Stomach smooth muscle (tissue), 2 donors: ENCODE measurements at regions not wholly inside any gene's neighbourhood (a gene's known extent, or its start where the extent isn't known, plus 50 kb on each side); places are given as distances from the start of the nearest gene placed in this dataset.

Experiments used
- H3K27ac ChIP-seq: one replicate; pipeline ENCODE4 v1.7.0; 2013; ENCODE audit warnings: mild to moderate bottlenecking, low read length, inconsistent platforms
- H3K27me3 ChIP-seq, 2 donors: one replicate each; pipeline ENCODE4 v1.7.0; 2013; ENCODE audit warnings: low read length in 2 of 2; ENCODE audit not compliant: insufficient read depth in 2 of 2, control insufficient read depth in 1 of 2
- H3K36me3 ChIP-seq, 2 donors: one replicate each; pipeline ENCODE4 v1.7.0; 2013; ENCODE audit warnings: low read length in 2 of 2; ENCODE audit not compliant: control insufficient read depth in 2 of 2, insufficient read depth in 2 of 2
- H3K4me1 ChIP-seq: one replicate; pipeline ENCODE4 v1.7.0; 2013; ENCODE audit warnings: low read length; ENCODE audit not compliant: control insufficient read depth, insufficient read depth
- H3K4me3 ChIP-seq, 2 donors: one replicate each; pipeline ENCODE4 v1.7.0; 2013; ENCODE audit warnings: low read length in 2 of 2
- H3K9ac ChIP-seq, 2 donors: one replicate each; pipeline ENCODE4 v1.7.0; 2013; ENCODE audit warnings: low read length in 2 of 2, mild to moderate bottlenecking in 1 of 2
- H3K9me3 ChIP-seq, 2 donors: one replicate each; pipeline ENCODE4 v1.7.0; 2013; ENCODE audit warnings: low read length in 2 of 2; ENCODE audit not compliant: control insufficient read depth in 2 of 2
- donor health status: healthy.
- donor health status: Pancreatic carcinoma.

DNA sequence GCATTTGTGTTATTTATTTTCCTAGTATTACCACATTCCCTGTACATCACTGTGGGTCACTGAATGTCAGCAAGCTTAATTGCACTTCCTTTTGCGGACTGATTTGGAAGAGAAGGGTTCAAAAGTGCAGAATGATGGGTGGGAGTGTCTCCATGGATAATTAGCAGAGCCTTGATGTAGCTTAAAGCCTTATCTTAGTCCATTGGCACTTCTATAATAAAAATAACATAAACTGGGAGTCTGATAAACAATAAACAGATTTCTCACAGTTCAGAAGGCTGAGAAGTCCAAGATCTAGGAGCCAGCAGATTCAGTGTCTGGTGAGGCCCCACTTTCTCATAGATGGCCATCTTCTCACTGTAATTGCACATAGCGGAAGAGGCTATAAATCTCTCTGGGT is 501.1 kb upstream of the POU3F2 start:
- Histone ChIP-seq H3K27me3 (no peaks in the 10 kb centered on the region), H3K4me1 (no peaks in the 10 kb centered on the region), H3K9me3 (no peaks in the 10 kb centered on the region), H3K9ac (no peak overlapping the region), H3K4me3 (no peak overlapping the region), H3K36me3 (no peaks in the 10 kb centered on the region), H3K27ac (no peak overlapping the region)

- H3K4me3 ChIP-seq, result no peak overlapping the region
- no peak overlapping the region for H3K27ac ChIP-seq
- H3K4me1 ChIP-seq, result no peaks in the 10 kb centered on the region
- no peaks in the 10 kb centered on the region for H3K36me3 ChIP-seq
- H3K9ac ChIP-seq, result no peak overlapping the region
- no peaks in the 10 kb centered on the region for H3K27me3 ChIP-seq
- H3K9me3 ChIP-seq, result no peaks in the 10 kb centered on the region
These were observed 498.8 kb upstream of the POU3F2 start for GRCh38 chr6:98335594-98335993.

DNA sequence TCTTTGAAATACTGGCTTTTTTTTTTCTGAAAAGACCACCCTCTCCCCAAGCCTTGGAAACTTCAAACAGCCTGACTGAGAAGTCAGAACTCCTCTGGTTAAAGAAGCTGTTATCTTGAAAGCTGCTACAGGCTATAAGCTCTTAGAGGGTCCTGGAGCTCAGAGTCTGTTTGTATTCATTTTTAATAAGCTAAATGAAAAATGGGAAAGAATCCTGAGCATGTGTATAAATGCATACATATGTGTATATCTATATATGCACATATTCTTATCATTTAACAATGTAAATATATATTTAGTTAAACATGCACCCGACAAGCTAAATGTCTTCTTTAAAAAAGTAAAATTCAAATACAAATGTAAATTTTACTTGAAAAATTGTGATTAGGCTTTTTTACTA is 494.9 kb upstream of the POU3F2 start:
- H3K9me3 ChIP-seq, result no peaks in the 10 kb centered on the region
- H3K9ac ChIP-seq, result no peak overlapping the region
- H3K4me3 ChIP-seq, result no peak overlapping the region
- no peaks in the 10 kb centered on the region for H3K27me3 ChIP-seq
- H3K27ac ChIP-seq, result no peak overlapping the region
- no peaks in the 10 kb centered on the region for H3K36me3 ChIP-seq
- no peaks in the 10 kb centered on the region for H3K4me1 ChIP-seq

- Histone ChIP-seq H3K27ac (no peak overlapping the region), H3K4me1 (no peaks in the 10 kb centered on the region), H3K27me3 (no peaks in the 10 kb centered on the region)
These were observed 491.4 kb upstream of the POU3F2 start for GRCh38 chr6:98343004-98343403.

DNA sequence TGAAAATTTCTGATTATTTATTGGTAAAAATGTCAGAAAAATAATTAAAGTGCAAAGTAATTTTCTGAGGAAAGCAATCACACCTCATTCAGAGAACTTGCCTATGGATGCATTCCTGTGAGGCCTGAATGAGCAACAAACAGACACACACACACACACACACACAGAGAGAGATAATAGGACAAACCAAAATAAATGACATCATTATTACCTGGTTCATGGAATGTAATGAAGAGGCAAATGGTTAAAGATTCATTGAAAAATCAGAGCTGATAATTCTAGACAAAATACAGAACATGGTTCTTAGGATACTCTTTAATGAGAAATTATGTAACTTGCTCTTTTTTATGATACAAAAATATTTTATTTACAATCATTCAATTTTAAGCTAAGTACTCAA is 490.6 kb upstream of the POU3F2 start:
- no peak overlapping the region for H3K27ac ChIP-seq
- no peaks in the 10 kb centered on the region for H3K36me3 ChIP-seq
- no peak overlapping the region for H3K9ac ChIP-seq
- H3K27me3 ChIP-seq, result no peaks in the 10 kb centered on the region
- no peaks in the 10 kb centered on the region for H3K4me1 ChIP-seq
- no peaks in the 10 kb centered on the region for H3K9me3 ChIP-seq
- no peak overlapping the region for H3K4me3 ChIP-seq

More at GRCh38 chr6:98343004-98343403, 491.4 kb upstream of the POU3F2 start:
- Histone ChIP-seq H3K4me3 (no peak overlapping the region), H3K36me3 (no peaks in the 10 kb centered on the region), H3K9me3 (no peaks in the 10 kb centered on the region), H3K9ac (no peak overlapping the region)

- Histone ChIP-seq H3K9ac (no peak overlapping the region), H3K4me1 (no peaks in the 10 kb centered on the region), H3K4me3 (no peak overlapping the region), H3K27me3 (no peaks in the 10 kb centered on the region), H3K27ac (no peak overlapping the region), H3K36me3 (no peaks in the 10 kb centered on the region), H3K9me3 (no peaks in the 10 kb centered on the region)
These were observed 482.0 kb upstream of the POU3F2 start for GRCh38 chr6:98352348-98352747.

DNA sequence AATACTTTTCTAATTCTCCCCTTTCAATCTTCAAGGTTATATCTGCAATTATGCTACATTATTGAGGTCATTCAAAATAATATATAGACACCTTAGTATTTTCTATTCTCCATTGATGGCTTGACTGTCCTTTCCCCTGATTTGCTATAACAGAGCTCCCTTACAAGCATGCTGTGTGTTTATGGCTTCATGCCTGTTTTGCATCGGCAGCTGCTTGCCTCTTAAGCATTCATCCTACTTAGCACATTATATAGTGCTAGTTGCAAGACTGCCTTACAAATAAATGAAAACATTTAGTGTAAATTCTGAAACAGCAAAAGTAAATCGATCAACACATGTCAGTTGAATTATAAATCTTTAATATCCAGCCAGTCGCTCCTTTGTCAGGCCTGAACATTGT is 476.2 kb upstream of the POU3F2 start:
- Histone ChIP-seq H3K27me3 (no peaks in the 10 kb centered on the region), H3K4me1 (no peaks in the 10 kb centered on the region)

GRCh38 chr6:98366371-98366770 is 468.0 kb upstream of the POU3F2 start:
- Histone ChIP-seq H3K36me3 (no peaks in the 10 kb centered on the region), H3K4me3 (no peak overlapping the region), H3K4me1 (no peaks in the 10 kb centered on the region), H3K27me3 (no peaks in the 10 kb centered on the region), H3K27ac (no peak overlapping the region), H3K9me3 (peaks cover 0 to 1% of the 10 kb centered on the region in 2 donors), H3K9ac (no peak overlapping the region)

More for the DNA sequence above, 476.2 kb upstream of the POU3F2 start:
- Histone ChIP-seq H3K36me3 (no peaks in the 10 kb centered on the region), H3K27ac (no peak overlapping the region), H3K4me3 (no peak overlapping the region), H3K9me3 (no peaks in the 10 kb centered on the region), H3K9ac (no peak overlapping the region)

DNA sequence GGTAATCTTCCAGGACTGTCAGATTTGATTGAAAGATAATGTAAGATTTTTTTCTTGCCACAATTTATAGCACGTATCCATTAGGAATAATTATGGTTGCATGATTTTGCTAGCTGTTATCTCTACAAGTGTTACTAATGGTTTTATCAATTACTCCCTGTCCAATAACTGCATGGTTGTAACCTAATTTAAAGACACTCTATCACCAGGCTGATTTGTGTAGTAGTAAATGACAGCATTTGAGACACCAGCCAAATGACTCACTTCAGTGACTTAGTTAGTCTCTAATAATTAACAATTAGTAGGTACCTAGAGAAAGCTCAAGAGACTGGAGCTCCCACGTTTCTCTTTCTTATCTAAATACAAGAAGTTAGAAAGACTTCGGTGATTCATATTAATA is 453.8 kb upstream of the POU3F2 start:
- H3K36me3 ChIP-seq, result no peaks in the 10 kb centered on the region
- H3K27ac ChIP-seq, result no peak overlapping the region
- H3K9me3 ChIP-seq, result no peaks in the 10 kb centered on the region
- no peak overlapping the region for H3K9ac ChIP-seq
- H3K4me3 ChIP-seq, result no peak overlapping the region
- no peaks in the 10 kb centered on the region for H3K27me3 ChIP-seq
- H3K4me1 ChIP-seq, result no peaks in the 10 kb centered on the region

- Histone ChIP-seq H3K4me3 (no peak overlapping the region), H3K9me3 (no peaks in the 10 kb centered on the region), H3K36me3 (no peaks in the 10 kb centered on the region), H3K27ac (no peak overlapping the region), H3K4me1 (no peaks in the 10 kb centered on the region), H3K9ac (no peak overlapping the region), H3K27me3 (no peaks in the 10 kb centered on the region)
These were observed 452.1 kb upstream of the POU3F2 start for GRCh38 chr6:98382246-98382645.

DNA sequence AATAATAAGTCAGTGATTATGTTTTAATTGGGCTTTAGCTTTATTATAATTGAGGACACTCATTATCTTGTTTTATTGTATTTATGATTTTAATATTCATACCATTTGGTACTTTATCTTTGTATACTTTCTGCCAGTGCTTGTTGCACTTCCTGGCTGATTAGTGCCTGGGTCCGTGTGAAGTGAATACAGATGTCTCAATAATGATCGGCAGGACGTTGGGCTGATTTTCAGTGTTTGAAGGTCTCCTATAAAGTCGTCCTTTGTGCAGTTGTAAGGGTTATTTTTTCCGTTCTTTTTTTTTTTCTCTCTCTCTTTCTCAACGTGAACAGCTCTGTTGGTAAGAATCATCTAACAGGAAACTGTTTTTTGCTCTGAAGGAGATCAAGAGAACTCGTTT is 450.0 kb upstream of the POU3F2 start:
- Histone ChIP-seq H3K27ac (no peak overlapping the region), H3K9me3 (no peaks in the 10 kb centered on the region), H3K9ac (no peak overlapping the region), H3K4me1 (no peaks in the 10 kb centered on the region), H3K36me3 (no peaks in the 10 kb centered on the region), H3K4me3 (no peak overlapping the region), H3K27me3 (no peaks in the 10 kb centered on the region)

- no peak overlapping the region for H3K27ac ChIP-seq
- no peak overlapping the region for H3K9ac ChIP-seq
- H3K4me3 ChIP-seq, result no peak overlapping the region
These were observed 449.6 kb upstream of the POU3F2 start for GRCh38 chr6:98384801-98385200.

More at GRCh38 chr6:98384801-98385200, 449.6 kb upstream of the POU3F2 start:
- Histone ChIP-seq H3K27me3 (no peaks in the 10 kb centered on the region), H3K36me3 (no peaks in the 10 kb centered on the region), H3K9me3 (no peaks in the 10 kb centered on the region), H3K4me1 (no peaks in the 10 kb centered on the region)
